ENCODE measurements at regions not wholly inside any gene's neighbourhood (a gene's known extent, or its start where the extent isn't known, plus 50 kb on each side); places are given as distances from the start of the nearest gene placed in this dataset.

DNA sequence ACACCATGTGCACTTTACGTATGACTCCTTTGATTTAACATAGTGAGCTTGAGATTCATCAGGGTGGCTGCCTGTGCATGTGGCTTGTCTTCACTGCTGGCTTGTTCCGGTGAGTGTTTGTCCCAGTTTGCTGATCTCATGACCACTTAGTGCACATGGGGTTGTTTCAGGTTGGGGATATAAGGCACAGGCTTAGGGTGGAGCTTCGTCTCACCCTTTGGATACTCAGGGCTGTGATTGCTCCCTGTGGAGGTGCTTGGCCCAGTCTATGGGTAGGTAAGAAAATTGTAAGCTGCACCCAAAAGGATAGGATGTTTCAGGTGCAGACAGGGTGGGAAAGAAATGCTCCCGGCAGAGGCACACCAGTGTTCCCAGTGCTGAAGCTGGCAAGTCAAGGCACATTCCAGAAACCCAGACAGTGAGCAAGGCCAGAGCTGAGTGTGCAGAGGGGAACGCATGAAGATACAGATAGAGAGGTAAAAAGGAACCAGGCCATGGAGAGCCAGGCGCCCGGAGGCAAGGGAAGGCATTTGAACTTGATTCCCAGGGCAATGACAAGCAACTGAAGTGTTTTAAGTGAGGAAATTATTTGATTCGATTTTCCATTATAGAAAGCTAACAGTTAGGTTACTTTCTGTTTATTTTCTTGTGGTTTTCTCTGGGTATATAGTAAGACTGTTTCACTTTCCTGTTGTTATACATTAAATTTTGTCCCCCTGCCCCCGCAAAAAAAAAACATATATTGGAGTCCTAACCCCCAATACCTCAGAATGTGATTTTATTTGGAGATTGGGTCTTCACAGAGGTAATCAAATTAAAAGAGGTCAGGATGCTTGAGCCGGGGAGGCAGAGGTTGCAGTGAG lies 289.8 kb upstream of the KLF6 start:
- no peak overlapping the region for H3K9ac ChIP-seq
- H3K9me3 ChIP-seq = no peaks in the 10 kb centered on the region
- H4K20me1 ChIP-seq = no peaks in the 10 kb centered on the region
- no peak overlapping the region for H3K4me2 ChIP-seq
- no peak overlapping the region for H3K27ac ChIP-seq
- no peak overlapping the region for H3K4me3 ChIP-seq
- H3K27me3 ChIP-seq = no peaks in the 10 kb centered on the region
- H3K36me3 ChIP-seq = no peaks in the 10 kb centered on the region
- H3K4me1 ChIP-seq = peaks cover 7% of the 10 kb centered on the region; the same call in 1 of the 2 replicates
- TF ChIP-seq Cebpa-rat (IDR thresholded peaks at IDR 0.05) = no peak

DNA sequence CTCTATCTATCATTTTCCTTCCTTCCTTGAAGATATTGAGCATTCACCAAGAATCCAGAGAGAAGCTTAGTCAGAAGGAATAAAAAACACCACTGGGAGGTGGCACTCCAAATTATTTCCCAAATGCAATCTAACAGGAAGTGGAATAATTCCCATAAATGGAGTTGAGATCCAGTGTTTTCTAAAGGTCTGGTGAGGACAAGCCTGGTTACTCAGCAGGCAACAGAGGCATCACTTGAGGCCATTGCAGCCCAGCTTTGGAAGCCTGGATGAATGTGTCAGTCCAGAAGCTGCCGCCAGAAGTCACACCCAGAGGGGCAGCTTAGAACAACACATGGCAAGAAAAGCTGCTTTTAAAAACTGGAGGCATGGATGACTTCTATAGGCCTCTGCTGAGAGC lies 288.9 kb upstream of the KLF6 start:
- Histone ChIP-seq H3K9me3 (no peaks in the 10 kb centered on the region), H3K4me2 (no peak overlapping the region), H3K27ac (no peak overlapping the region), H3K27me3 (no peaks in the 10 kb centered on the region), H3K4me3 (no peak overlapping the region), H4K20me1 (no peaks in the 10 kb centered on the region), H3K4me1 (peaks cover 7% of the 10 kb centered on the region; the same call in 1 of the 2 replicates), H3K9ac (no peak overlapping the region), H3K36me3 (no peaks in the 10 kb centered on the region)
- no peak for TF ChIP-seq Cebpa-rat (IDR thresholded peaks at IDR 0.05)

DNA sequence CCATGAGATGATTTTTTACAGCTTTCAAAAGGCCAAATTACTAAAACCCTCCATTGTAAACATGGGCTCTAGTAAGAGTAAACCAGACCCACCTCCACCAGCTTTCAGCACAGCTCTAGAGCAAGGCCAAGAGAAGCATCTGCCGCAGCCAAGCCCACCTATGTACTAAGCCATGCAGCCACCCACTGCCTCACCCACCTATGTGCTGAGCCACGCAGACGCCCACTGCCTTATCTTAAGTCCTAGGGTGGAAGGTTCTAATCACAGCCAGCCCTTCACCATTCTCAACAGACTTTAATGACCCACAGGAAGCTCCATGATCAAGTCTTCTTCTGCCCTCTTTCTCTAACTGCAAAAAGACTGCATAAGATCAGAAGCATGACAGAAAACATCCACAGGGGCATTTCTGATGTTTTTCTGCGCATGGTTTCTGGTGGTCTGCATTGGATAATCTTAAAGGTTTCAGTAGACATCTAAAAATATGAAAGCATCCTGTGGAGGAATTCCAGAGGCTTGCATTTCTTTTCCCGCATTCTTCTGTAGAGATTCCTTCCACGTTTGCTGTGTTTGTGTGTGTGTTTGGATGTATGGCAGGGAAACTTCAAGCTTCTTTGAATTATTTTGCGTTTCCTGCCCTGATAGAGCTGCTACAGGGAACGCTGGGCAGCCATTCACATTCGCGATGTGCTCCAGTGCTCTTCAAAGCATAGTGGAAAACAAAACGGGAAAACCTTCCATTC lies 286.1 kb upstream of the KLF6 start:
- Histone ChIP-seq H3K4me3 (no peak overlapping the region), H3K27ac (no peak overlapping the region), H3K4me1 (peaks cover 7% of the 10 kb centered on the region; the same call in 1 of the 2 replicates), H3K36me3 (no peaks in the 10 kb centered on the region), H4K20me1 (no peaks in the 10 kb centered on the region), H3K4me2 (no peak overlapping the region), H3K9me3 (no peaks in the 10 kb centered on the region), H3K27me3 (no peaks in the 10 kb centered on the region), H3K9ac (no peak overlapping the region)
- no peak for TF ChIP-seq Cebpa-rat (IDR thresholded peaks at IDR 0.05)

DNA sequence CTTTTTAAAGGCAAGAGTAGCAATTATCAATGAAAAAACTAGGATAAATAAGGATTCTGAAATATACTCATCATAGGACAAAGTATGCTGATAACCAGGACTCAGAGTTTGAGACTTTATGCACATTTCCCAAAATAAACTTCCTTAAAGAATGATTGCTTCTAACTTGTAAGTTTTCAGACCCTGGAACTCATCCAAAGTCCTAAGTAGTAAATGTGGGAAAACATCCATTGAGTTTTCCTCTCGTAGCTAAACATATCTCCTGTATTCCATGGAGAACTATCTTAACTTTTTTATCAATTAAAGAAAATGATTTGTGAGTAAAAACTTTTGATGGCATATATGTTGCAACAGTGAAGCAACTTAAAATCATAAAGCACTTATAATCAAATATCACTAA lies 285.2 kb upstream of the KLF6 start:
- Histone ChIP-seq H3K27me3 (no peaks in the 10 kb centered on the region), H4K20me1 (no peaks in the 10 kb centered on the region), H3K4me3 (no peak overlapping the region), H3K4me2 (no peak overlapping the region), H3K4me1 (peaks cover 7% of the 10 kb centered on the region; the same call in 1 of the 2 replicates), H3K9me3 (no peaks in the 10 kb centered on the region), H3K36me3 (no peaks in the 10 kb centered on the region), H3K9ac (no peak overlapping the region), H3K27ac (no peak overlapping the region)
- no peak for TF ChIP-seq Cebpa-rat (IDR thresholded peaks at IDR 0.05)

DNA sequence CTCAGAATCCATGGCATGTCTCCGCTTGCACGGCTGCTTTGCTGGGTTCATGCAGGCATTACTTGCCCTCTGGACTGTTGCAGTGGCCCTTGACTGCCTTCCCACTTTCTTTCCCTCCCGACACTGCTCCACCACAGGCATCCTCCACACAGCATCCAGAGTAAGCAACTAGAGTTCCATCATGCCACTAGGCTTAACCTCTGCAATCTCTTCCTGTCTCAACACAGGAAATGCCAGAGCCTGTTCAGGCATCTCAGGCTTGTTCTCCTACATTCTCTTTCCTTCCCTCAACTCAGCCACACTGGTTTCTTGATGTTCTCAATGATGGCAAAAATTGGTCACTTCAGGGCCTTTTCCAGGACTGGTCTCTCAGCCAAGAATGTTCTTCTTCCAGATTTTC lies 284.5 kb upstream of the KLF6 start:
- no peak overlapping the region for H3K27ac ChIP-seq
- no peaks in the 10 kb centered on the region for H3K36me3 ChIP-seq
- H3K9me3 ChIP-seq = no peaks in the 10 kb centered on the region
- no peak for TF ChIP-seq Cebpa-rat (IDR thresholded peaks at IDR 0.05)
- no peaks in the 10 kb centered on the region for H3K4me1 ChIP-seq
- no peak overlapping the region for H3K4me3 ChIP-seq
- H4K20me1 ChIP-seq = no peaks in the 10 kb centered on the region
- H3K27me3 ChIP-seq = no peaks in the 10 kb centered on the region
- no peak overlapping the region for H3K9ac ChIP-seq
- H3K4me2 ChIP-seq = no peak overlapping the region

DNA sequence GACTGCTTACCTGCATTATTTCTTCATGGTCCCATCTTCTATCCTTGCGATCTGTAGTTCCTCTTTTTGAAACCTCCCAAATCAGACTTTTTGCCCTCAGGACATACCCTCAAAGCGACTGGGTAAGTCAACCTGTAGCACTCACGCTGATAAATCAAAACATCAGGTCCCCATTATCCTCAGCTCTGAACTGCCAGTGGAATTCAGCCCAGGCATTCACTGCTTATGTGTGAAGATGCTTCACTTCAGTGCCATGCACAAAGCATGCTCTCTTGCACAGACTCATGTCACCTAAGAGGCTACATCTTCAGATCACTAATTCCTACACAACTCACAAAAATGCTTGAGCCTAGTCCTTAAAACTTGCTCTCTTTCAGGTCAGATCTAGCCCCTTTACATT lies 283.6 kb upstream of the KLF6 start:
- Histone ChIP-seq H3K4me2 (no peak overlapping the region), H3K9me3 (no peaks in the 10 kb centered on the region), H3K4me1 (no peaks in the 10 kb centered on the region), H3K4me3 (no peak overlapping the region), H3K27ac (no peak overlapping the region), H4K20me1 (no peaks in the 10 kb centered on the region), H3K9ac (no peak overlapping the region), H3K36me3 (no peaks in the 10 kb centered on the region), H3K27me3 (no peaks in the 10 kb centered on the region)
- TF ChIP-seq Cebpa-rat (IDR thresholded peaks at IDR 0.05) = no peak

DNA sequence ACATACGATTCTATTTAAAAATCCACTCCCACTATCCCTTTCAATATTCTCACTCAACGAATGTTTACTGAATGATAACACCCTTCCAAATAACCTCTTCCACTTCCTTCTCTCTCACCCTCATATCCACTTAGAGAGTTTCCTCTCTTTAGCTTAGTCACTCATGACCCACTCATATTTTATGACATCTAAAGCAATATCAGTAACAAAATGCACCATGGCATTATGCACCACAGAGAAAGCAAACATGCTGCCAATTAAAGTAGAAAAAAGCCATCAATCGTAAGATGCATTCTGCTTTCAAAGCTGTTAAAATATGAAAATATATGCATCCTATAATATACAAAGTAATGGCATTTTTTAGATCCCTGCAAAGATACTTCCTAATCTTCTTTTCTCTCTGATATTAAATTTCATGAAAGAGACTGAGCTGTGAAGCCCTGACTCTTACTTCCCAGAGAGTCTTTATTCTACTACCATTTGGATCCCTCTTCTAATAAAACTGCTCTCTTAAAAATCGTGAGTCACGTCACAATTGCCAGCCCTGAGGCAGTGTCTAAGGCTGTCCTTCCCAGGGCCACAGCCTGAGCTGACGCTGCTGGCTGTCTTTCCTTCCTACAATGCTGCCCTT lies 283.0 kb upstream of the KLF6 start:
- H3K4me2 ChIP-seq = no peak overlapping the region
- TF ChIP-seq Cebpa-rat (IDR thresholded peaks at IDR 0.05) = no peak

DNA sequence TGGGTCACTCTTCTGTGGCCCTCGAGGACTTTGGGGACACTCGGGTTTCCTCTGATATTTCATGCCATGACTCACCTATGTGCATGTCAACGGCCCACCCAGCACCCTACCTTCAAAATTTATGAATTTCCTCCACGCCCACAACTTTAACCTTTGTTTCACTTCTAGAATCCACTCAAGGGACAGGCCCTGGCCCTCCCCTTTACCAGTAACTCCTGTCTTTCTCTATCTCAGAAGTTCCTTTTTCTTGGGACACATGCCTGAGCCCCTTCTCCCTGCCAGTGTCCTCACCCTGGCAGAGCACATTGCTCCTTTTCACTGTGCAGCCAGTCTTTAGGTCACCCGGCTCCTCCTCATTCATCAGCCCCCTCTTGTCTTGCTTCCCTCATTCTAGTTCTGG lies 282.5 kb upstream of the KLF6 start:
- Histone ChIP-seq H4K20me1 (no peaks in the 10 kb centered on the region), H3K9ac (no peak overlapping the region), H3K4me3 (no peak overlapping the region), H3K9me3 (no peaks in the 10 kb centered on the region), H3K4me1 (no peaks in the 10 kb centered on the region), H3K27me3 (no peaks in the 10 kb centered on the region), H3K4me2 (no peak overlapping the region), H3K36me3 (no peaks in the 10 kb centered on the region), H3K27ac (no peak overlapping the region)
- no peak for TF ChIP-seq Cebpa-rat (IDR thresholded peaks at IDR 0.05)

More for the DNA sequence above, 283.0 kb upstream of the KLF6 start:
- H3K9me3 ChIP-seq = no peaks in the 10 kb centered on the region
- no peaks in the 10 kb centered on the region for H3K4me1 ChIP-seq
- H3K27me3 ChIP-seq = no peaks in the 10 kb centered on the region
- H3K9ac ChIP-seq = no peak overlapping the region
- no peak overlapping the region for H3K4me3 ChIP-seq
- H3K27ac ChIP-seq = no peak overlapping the region
- H4K20me1 ChIP-seq = no peaks in the 10 kb centered on the region
- H3K36me3 ChIP-seq = no peaks in the 10 kb centered on the region

DNA sequence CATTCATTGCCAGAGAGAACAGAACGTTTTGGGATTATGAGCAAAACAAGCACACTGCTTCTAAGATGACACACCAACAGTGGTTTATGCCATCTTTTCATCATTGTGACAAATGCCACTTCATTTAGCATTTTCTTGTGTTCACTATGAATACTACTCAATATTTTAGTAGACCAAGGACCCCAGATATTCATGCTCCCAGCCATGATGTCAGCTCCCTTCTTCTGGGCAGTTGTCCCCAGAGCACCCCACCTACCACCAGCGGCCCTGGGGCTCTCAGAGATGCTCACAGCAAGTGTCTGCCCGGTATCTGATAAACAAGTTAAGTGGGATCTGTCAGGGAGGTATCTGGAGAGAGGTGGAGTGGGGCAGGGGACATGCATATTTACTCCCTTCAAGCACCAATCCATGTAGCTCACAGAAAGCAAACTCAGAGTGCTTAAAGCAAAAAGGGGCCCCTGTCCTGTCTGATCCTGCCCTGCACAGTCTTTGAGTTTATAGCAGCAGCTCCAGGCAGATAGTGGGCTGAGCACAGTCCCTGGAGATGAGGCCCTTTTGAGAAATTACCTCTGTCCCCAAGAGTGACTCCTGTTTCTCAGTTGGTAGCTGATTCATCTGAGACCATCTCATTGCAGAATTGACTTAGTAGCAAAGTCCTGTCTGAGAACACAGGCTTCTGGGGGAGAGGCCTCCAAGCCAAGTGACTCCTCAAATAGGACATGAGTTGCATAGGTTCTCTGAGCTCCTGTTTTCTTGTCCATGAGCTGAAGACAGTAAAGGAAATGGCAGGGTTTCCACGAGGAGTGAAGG lies 281.8 kb upstream of the KLF6 start:
- Histone ChIP-seq H3K4me1 (no peaks in the 10 kb centered on the region), H4K20me1 (no peaks in the 10 kb centered on the region), H3K27me3 (no peaks in the 10 kb centered on the region), H3K4me2 (no peak overlapping the region), H3K4me3 (no peak overlapping the region), H3K27ac (no peak overlapping the region), H3K36me3 (no peaks in the 10 kb centered on the region), H3K9me3 (no peaks in the 10 kb centered on the region), H3K9ac (no peak overlapping the region)
- TF ChIP-seq Cebpa-rat (IDR thresholded peaks at IDR 0.05) = no peak
